ENCODE measurements at regions not wholly inside any gene's neighbourhood (a gene's known extent, or its start where the extent isn't known, plus 50 kb on each side); places are given as distances from the start of the nearest gene placed in this dataset.
A peak's percentile ranks its signal among the peaks of the same experiment; 100 is the strongest.

GRCh38 chr2:15794608-15795134 is 145.7 kb upstream of the MYCN start:
- Mint-ChIP-seq H3K9me3 (no peaks in the 10 kb centered on the region), H3K27ac (no peak overlapping the region), H3K4me1 (ENCODE audit: low read depth) (no peaks in the 10 kb centered on the region), H3K27me3 (peaks cover 2% of the 10 kb centered on the region), H3K36me3 (ENCODE audit: low read depth) (no peaks in the 10 kb centered on the region), H3K4me3 (no peak overlapping the region)
- TF ChIP-seq CTCF (IDR thresholded peaks at IDR 0.05): no peak
- intact Hi-C loops (cut with micrococcal nuclease): no loop called here
- ATAC-seq (no peak), DNase-seq (no peak)
- ChIA-PET CTCF (no interaction called here), POLR2A (no interaction called here)

- POLR2A ChIA-PET: no interaction called here
- no peaks in the 10 kb centered on the region for H3K9me3 Mint-ChIP-seq
- H3K36me3 Mint-ChIP-seq (ENCODE audit: low read depth): no peaks in the 10 kb centered on the region
- DNase-seq (no peak), ATAC-seq (no peak)
- H3K4me1 Mint-ChIP-seq (ENCODE audit: low read depth): no peaks in the 10 kb centered on the region
- intact Hi-C loops (cut with micrococcal nuclease): no loop called here
- no peak for TF ChIP-seq CTCF (IDR thresholded peaks at IDR 0.05)
- H3K27ac Mint-ChIP-seq: no peak overlapping the region
- CTCF ChIA-PET: no interaction called here
- H3K27me3 Mint-ChIP-seq: peaks cover 2% of the 10 kb centered on the region
- H3K4me3 Mint-ChIP-seq: no peak overlapping the region
Observed at GRCh38 chr2:15795426-15795825, 144.9 kb upstream of the MYCN start.

DNA sequence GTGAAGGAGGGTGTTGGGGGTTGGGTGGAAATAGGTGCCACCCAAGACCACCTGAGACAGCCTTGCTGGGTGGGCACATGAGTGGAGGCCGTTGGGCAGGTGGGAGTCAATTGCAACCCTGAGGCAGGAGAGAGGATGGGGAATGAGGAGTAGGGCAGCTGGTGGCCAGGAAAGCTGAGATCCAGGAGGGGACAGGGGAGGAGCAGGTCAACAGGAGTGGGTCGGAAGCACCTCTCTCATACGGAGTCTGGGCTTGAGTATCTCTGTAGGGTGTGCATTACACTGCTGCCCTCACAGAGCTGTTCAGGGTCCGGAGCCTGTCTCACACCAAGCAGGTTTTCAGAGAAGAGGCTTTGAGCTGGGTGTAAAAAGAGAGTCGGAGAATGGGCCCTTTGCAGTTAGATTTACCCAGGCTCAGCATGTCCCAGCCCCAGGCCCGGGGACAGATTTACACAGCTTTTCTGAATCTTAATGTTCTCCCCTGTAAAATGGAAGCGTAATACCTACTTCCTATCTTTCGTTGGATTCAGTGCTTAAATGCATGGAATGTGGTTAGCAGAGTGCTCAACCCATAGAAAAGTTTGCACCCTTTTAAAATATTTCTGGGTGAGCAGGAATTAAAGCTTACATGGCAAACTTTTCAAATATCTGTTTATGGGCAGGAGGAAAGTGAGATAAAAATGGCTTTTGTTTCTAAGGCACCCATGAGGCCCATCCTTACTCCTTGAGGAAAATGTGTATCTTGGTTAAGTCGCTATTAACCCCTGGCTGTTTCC is 144.0 kb upstream of the MYCN start:
- no peaks in the 10 kb centered on the region for H3K36me3 Mint-ChIP-seq (ENCODE audit: low read depth)
- TF ChIP-seq CTCF (IDR thresholded peaks at IDR 0.05): no peak
- no peak overlapping the region for H3K27ac Mint-ChIP-seq
- H3K27me3 Mint-ChIP-seq: peaks cover 2% of the 10 kb centered on the region
- CTCF ChIA-PET: no interaction called here
- DNase-seq: no peak
- intact Hi-C loops (cut with micrococcal nuclease): no loop called here
- ATAC-seq: no peak
- POLR2A ChIA-PET: no interaction called here
- H3K4me1 Mint-ChIP-seq (ENCODE audit: low read depth): no peaks in the 10 kb centered on the region
- no peak overlapping the region for H3K4me3 Mint-ChIP-seq
- H3K9me3 Mint-ChIP-seq: no peaks in the 10 kb centered on the region

- no peaks in the 10 kb centered on the region for H3K4me1 Mint-ChIP-seq (ENCODE audit: low read depth)
- CTCF ChIA-PET: no interaction called here
- H3K36me3 Mint-ChIP-seq (ENCODE audit: low read depth): no peaks in the 10 kb centered on the region
- no peak overlapping the region for H3K4me3 Mint-ChIP-seq
- POLR2A ChIA-PET: no interaction called here
- peak; percentile 5 for DNase-seq
- TF ChIP-seq CTCF (IDR thresholded peaks at IDR 0.05): no peak
- ATAC-seq: no peak
- no peaks in the 10 kb centered on the region for H3K9me3 Mint-ChIP-seq
- H3K27ac Mint-ChIP-seq: no peak overlapping the region
- H3K27me3 Mint-ChIP-seq: peaks cover 2% of the 10 kb centered on the region
- intact Hi-C loops (cut with micrococcal nuclease): no loop called here
Observed at GRCh38 chr2:15797231-15797938, 143.0 kb upstream of the MYCN start.

- POLR2A ChIA-PET: no interaction called here
- DNase-seq (no peak), ATAC-seq (no peak)
- Mint-ChIP-seq H3K4me3 (no peak overlapping the region), H3K4me1 (ENCODE audit: low read depth) (no peaks in the 10 kb centered on the region), H3K36me3 (ENCODE audit: low read depth) (no peaks in the 10 kb centered on the region), H3K27me3 (peaks cover 2% of the 10 kb centered on the region), H3K9me3 (no peaks in the 10 kb centered on the region), H3K27ac (no peak overlapping the region)
- no peak for TF ChIP-seq CTCF (IDR thresholded peaks at IDR 0.05)
- intact Hi-C loops (cut with micrococcal nuclease): no loop called here
- CTCF ChIA-PET: no interaction called here
Observed at GRCh38 chr2:15797939-15798281, 142.4 kb upstream of the MYCN start.

All from activated CD8-positive, alpha-beta T cell treated with anti-CD3 and anti-CD28 coated beads for 36 hours (primary cell).